ENCODE measurements at regions not wholly inside any gene's neighbourhood (a gene's known extent, or its start where the extent isn't known, plus 50 kb on each side); places are given as distances from the start of the nearest gene placed in this dataset.

- TF ChIP-seq CTCF (IDR thresholded peaks at IDR 0.05) (no peak), POLR2A (IDR thresholded peaks at IDR 0.05) (no peak)
Measured at GRCh38 chr5:23588841-23589326, 81.5 kb downstream of the PRDM9 start.

Measured in lower leg skin (tissue), 3 donors.